H9 (cell line): ENCODE measurements at regions not wholly inside any gene's neighbourhood (a gene's known extent, or its start where the extent isn't known, plus 50 kb on each side); places are given as distances from the start of the nearest gene placed in this dataset.

Source experiments
- DNase-seq: peaks from one replicate; pipeline ENCODE4 v3.0.0-alpha.2; 2017
- H2AFZ ChIP-seq: one replicate; pipeline ENCODE4 v1.6.1; 2013; ENCODE audit warnings: mild to moderate bottlenecking, low read length, control low read depth, moderate library complexity
- H2AK5ac ChIP-seq: 2 replicates; pipeline ENCODE4 v1.6.1; 2013; ENCODE audit warnings: low read length, control low read depth, mixed read lengths; ENCODE audit not compliant: insufficient read length
- H2BK120ac ChIP-seq: one replicate; pipeline ENCODE4 v1.6.1; 2013; ENCODE audit warnings: low read depth, mild to moderate bottlenecking, low read length, control low read depth, inconsistent platforms; ENCODE audit not compliant: poor library complexity, severe bottlenecking
- H2BK12ac ChIP-seq: 2 replicates; pipeline ENCODE4 v1.6.1; 2013; ENCODE audit warnings: low read length, control low read depth, mixed read lengths, low read depth; ENCODE audit not compliant: insufficient read length
- H2BK15ac ChIP-seq: 2 replicates; pipeline ENCODE4 v1.6.1; 2013; ENCODE audit warnings: low read depth, low read length, control low read depth
- H2BK20ac ChIP-seq: one replicate; pipeline ENCODE4 v1.6.1; 2013; ENCODE audit warnings: low read depth, mild to moderate bottlenecking, low read length, control low read depth, inconsistent platforms; ENCODE audit not compliant: poor library complexity, severe bottlenecking
- H2BK5ac ChIP-seq: 2 replicates; pipeline ENCODE4 v1.6.1; 2013; ENCODE audit warnings: low read length, control low read depth, mixed read lengths; ENCODE audit not compliant: insufficient read length
- H3K14ac ChIP-seq: 2 replicates; pipeline ENCODE4 v1.6.1; 2013; ENCODE audit warnings: low read length, control low read depth; ENCODE audit not compliant: insufficient read depth
- H3K18ac ChIP-seq: 2 replicates; pipeline ENCODE4 v1.6.1; 2013; ENCODE audit warnings: low read depth, mild to moderate bottlenecking, mixed read lengths, low read length, control low read depth; ENCODE audit not compliant: insufficient read length
- H3K23ac ChIP-seq: 2 replicates; pipeline ENCODE4 v1.6.1; 2013; ENCODE audit warnings: low read length, control low read depth, mixed read lengths, low read depth; ENCODE audit not compliant: insufficient read length
- H3K23me2 ChIP-seq: 2 replicates; pipeline ENCODE4 v1.6.1; 2013; ENCODE audit warnings: low read depth, mild to moderate bottlenecking, mixed read lengths, low read length, control low read depth; ENCODE audit not compliant: insufficient read length, poor library complexity, severe bottlenecking
- H3K27ac ChIP-seq: 2 replicates; pipeline ENCODE4 v1.5.1; 2013; ENCODE audit warnings: low read length, control low read depth, mixed read lengths, low read depth; ENCODE audit not compliant: insufficient read length
- H3K27me3 ChIP-seq: 2 replicates; pipeline ENCODE4 v1.6.1; 2013; ENCODE audit warnings: low read length, control low read depth, inconsistent platforms; ENCODE audit not compliant: insufficient read depth
- H3K4ac ChIP-seq: 2 replicates; pipeline ENCODE4 v1.6.1; 2013; ENCODE audit warnings: low read depth, mild to moderate bottlenecking, control low read depth, inconsistent platforms, low read length, moderate library complexity
- H3K4me1 ChIP-seq: 2 replicates; pipeline ENCODE4 v1.6.1; 2013; ENCODE audit warnings: low read length, control low read depth, inconsistent platforms; ENCODE audit not compliant: insufficient read depth
- H3K4me2 ChIP-seq: 2 replicates; pipeline ENCODE4 v1.6.1; 2013; ENCODE audit warnings: low read length, control low read depth, mixed read lengths; ENCODE audit not compliant: insufficient read length, insufficient read depth
- H3K56ac ChIP-seq: 2 replicates; pipeline ENCODE4 v1.6.1; 2013; ENCODE audit warnings: low read depth, mild to moderate bottlenecking, mixed read lengths, low read length, control low read depth; ENCODE audit not compliant: insufficient read length
- H3K79me1 ChIP-seq: 2 replicates; pipeline ENCODE4 v1.6.1; 2013; ENCODE audit warnings: low read depth, mild to moderate bottlenecking, moderate library complexity, low read length, control low read depth, inconsistent platforms; ENCODE audit not compliant: insufficient read depth, poor library complexity, severe bottlenecking
- H3K79me2 ChIP-seq: 2 replicates; pipeline ENCODE4 v1.6.1; 2013; ENCODE audit warnings: low read length, control low read depth, inconsistent platforms; ENCODE audit not compliant: insufficient read depth
- H3K9ac ChIP-seq: 2 replicates; pipeline ENCODE4 v1.6.1; 2013; ENCODE audit warnings: low read length, control low read depth, mixed read lengths; ENCODE audit not compliant: insufficient read length; ENCODE audit errors: extremely low read depth
- H3K9me3 ChIP-seq: one replicate; pipeline ENCODE4 v1.6.1; 2013; ENCODE audit warnings: low read depth, low read length, inconsistent platforms; ENCODE audit not compliant: control insufficient read depth
- H3T11ph ChIP-seq: one replicate; pipeline ENCODE4 v1.6.1; 2013; ENCODE audit warnings: mild to moderate bottlenecking, low read length, control low read depth, inconsistent platforms
- H4K20me1 ChIP-seq: one replicate; pipeline ENCODE4 v1.6.1; 2013; ENCODE audit not compliant: control insufficient read depth, insufficient read length, insufficient read depth
- H4K5ac ChIP-seq: 2 replicates; pipeline ENCODE4 v1.6.1; 2013; ENCODE audit warnings: low read depth, mild to moderate bottlenecking, mixed read lengths, low read length, control low read depth; ENCODE audit not compliant: insufficient read length
- H4K8ac ChIP-seq: replicated peaks from 2 replicates; pipeline ENCODE4 v1.6.1; 2013; ENCODE audit warnings: low read length, control low read depth, mixed read lengths, low read depth; ENCODE audit not compliant: insufficient read length
- H4K91ac ChIP-seq: 2 replicates; pipeline ENCODE4 v1.6.1; 2013; ENCODE audit warnings: low read depth, mild to moderate bottlenecking, moderate library complexity, mixed read lengths, low read length, control low read depth; ENCODE audit not compliant: insufficient read length
- H3K27ac Mint-ChIP-seq, 3 experiments: 2 replicates in 2 of 3; 3 replicates in 1 of 3; pipeline ENCODE4 v1.8.0; 2020 to 2021; ENCODE audit warnings: mixed read lengths in 3 of 3, mild to moderate bottlenecking in 1 of 3, moderate library complexity in 1 of 3
- H3K27me3 Mint-ChIP-seq: 2 replicates; pipeline ENCODE4 v1.8.0; 2021; ENCODE audit warnings: low read depth, mild to moderate bottlenecking, moderate library complexity, mixed read lengths
- H3K36me3 Mint-ChIP-seq, 3 experiments: 2 replicates in 2 of 3; 3 replicates in 1 of 3; pipeline ENCODE4 v1.8.0; 2020 to 2021; ENCODE audit warnings: low read depth in 3 of 3, mixed read lengths in 3 of 3; ENCODE audit not compliant: insufficient read depth in 1 of 3
- H3K4me1 Mint-ChIP-seq, 2 experiments: 2 replicates each; pipeline ENCODE4 v1.8.0; 2020; ENCODE audit warnings: mixed read lengths in 2 of 2
- H3K4me3 Mint-ChIP-seq, 2 experiments: 2 replicates in 1 of 2; 3 replicates in 1 of 2; pipeline ENCODE4 v1.8.0; 2020 to 2021; ENCODE audit warnings: mild to moderate bottlenecking in 2 of 2, mixed read lengths in 2 of 2, moderate library complexity in 1 of 2
- H3K9me3 Mint-ChIP-seq, 2 experiments: 2 replicates in 1 of 2; 3 replicates in 1 of 2; pipeline ENCODE4 v1.8.0; 2020; ENCODE audit warnings: mild to moderate bottlenecking in 2 of 2, mixed read lengths in 2 of 2, moderate library complexity in 1 of 2
- CTCF ChIP-seq: fragments of 200-600 bp; sonication (generic); conservative IDR thresholded peaks from 3 replicates; pipeline ENCODE4 v1.8.0; 2021; ENCODE audit warnings: antibody characterized with exemption, mild to moderate bottlenecking
- WGBS: extraction: QIAGEN DNeasy Blood & Tissue Kit; methylation state at CpG from one replicate; pipeline ENCODE4 v1.1.7; 2013; ENCODE audit warnings: missing lambda C conversion rate, low lambda C conversion rate, mixed read lengths; ENCODE audit not compliant: insufficient read length; ENCODE audit errors: extremely low coverage; 5-methylcytosine and 5-hydroxymethylcytosine counted together

- H2AK5ac ChIP-seq = no peak overlapping the region
- peaks cover 10 to 21% of the 10 kb centered on the region in 2 experiments for H3K9me3 Mint-ChIP-seq
Measured at GRCh38 chr1:73911849-73912248, 286.1 kb downstream of the LRRIQ3 start.

More at GRCh38 chr1:73911849-73912248, 286.1 kb downstream of the LRRIQ3 start:
- no peak for TF ChIP-seq CTCF
- peaks cover 7 to 13% (median 11%) of the 10 kb centered on the region in 3 experiments for H3K36me3 Mint-ChIP-seq
- no peak for DNase-seq
- no peaks in the 10 kb centered on the region for H3K79me1 ChIP-seq
- no peak overlapping the region for H2BK5ac ChIP-seq
- no peak overlapping the region for H3K23ac ChIP-seq
- H3K14ac ChIP-seq = no peak overlapping the region
- H2BK15ac ChIP-seq = no peak overlapping the region
- H3K27me3 ChIP-seq = no peaks in the 10 kb centered on the region
- H2AFZ ChIP-seq = no peak overlapping the region
- H3K4me3 Mint-ChIP-seq = no peak overlapping the region
- H3T11ph ChIP-seq = no peak overlapping the region
- no peak overlapping the region for H3K18ac ChIP-seq
- no peak overlapping the region for H4K8ac ChIP-seq
- no peaks in the 10 kb centered on the region for H4K20me1 ChIP-seq
- no CpG with 5 or more reads among the region's 1 CpG for WGBS
- no peak overlapping the region for H3K4me2 ChIP-seq
- peaks cover 0 to 4% of the 10 kb centered on the region in 2 experiments; a peak in 2 of 4 replicates for H3K4me1 Mint-ChIP-seq
- H3K4me1 ChIP-seq = no peaks in the 10 kb centered on the region
- H4K5ac ChIP-seq = no peak overlapping the region
- no peak overlapping the region; a peak in 1 of 7 replicates for H3K27ac Mint-ChIP-seq
- H3K9me3 ChIP-seq = no peaks in the 10 kb centered on the region
- H3K23me2 ChIP-seq = no peaks in the 10 kb centered on the region
- no peaks in the 10 kb centered on the region for H3K27me3 Mint-ChIP-seq
- no peak overlapping the region for H2BK20ac ChIP-seq
- no peaks in the 10 kb centered on the region for H3K79me2 ChIP-seq
- H2BK12ac ChIP-seq = no peak overlapping the region
- H3K9ac ChIP-seq = no peak overlapping the region
- H4K91ac ChIP-seq = no peak overlapping the region
- H2BK120ac ChIP-seq = no peak overlapping the region
- H3K27ac ChIP-seq = no peak overlapping the region
- no peak overlapping the region for H3K56ac ChIP-seq
- no peak overlapping the region for H3K4ac ChIP-seq
